Sigmoid colon (tissue), 4 donors: ENCODE measurements at regions not wholly inside any gene's neighbourhood (a gene's known extent, or its start where the extent isn't known, plus 50 kb on each side); places are given as distances from the start of the nearest gene placed in this dataset.

Experiments
- CTCF ChIP-seq, 4 experiments: fragments of 450-650 bp in 3 of 4; fragments of 200-600 bp in 1 of 4; IDR thresholded peaks; one replicate each; pipeline ENCODE4 v1.5.1; 2016 to 2019; ENCODE audit warnings: antibody characterized with exemption in 4 of 4, mild to moderate bottlenecking in 3 of 4, moderate library complexity in 2 of 4
- EP300 ChIP-seq, 4 donors: sonication (generic); formaldehyde crosslinking; IDR thresholded peaks; one replicate each; pipeline ENCODE4 v1.6.1; 2017; ENCODE audit warnings: antibody characterized with exemption in 4 of 4
- POLR2A ChIP-seq, 2 donors: fragments of 450-650 bp; IDR thresholded peaks; one replicate each; pipeline ENCODE4 v1.6.1; 2016; ENCODE audit warnings: antibody characterized with exemption in 2 of 2, mild to moderate bottlenecking in 2 of 2, moderate library complexity in 2 of 2

DNA sequence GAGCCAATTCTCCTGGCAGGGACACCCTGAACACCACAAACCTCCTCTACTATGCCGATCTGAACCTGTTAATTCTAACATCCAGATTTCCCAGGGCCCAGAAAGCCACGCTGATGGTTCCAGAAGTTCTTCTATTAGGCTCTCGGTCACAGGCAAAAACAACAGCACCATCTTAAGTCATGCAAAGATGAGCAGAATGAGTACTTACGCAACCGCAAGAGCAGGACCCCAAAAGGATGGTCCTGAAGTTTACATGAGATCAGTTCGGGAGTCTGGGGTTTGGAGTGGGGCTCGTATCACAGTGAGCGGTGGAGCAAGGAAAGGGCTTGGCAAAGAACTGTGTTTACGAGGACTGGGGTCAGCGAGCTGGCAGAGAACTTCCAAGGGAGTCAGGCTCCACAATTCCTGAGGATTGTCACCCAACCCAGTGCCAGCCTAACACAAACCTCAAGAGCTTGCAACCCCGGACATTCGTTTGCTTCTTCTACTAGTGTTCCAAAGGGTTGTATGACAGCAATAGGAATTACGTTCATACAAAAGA lies 532.6 kb downstream of the TNS3 start:
- TF ChIP-seq CTCF (IDR thresholded peaks at IDR 0.05) (no peak), POLR2A (IDR thresholded peaks at IDR 0.05) (no peak), EP300 (IDR thresholded peaks at IDR 0.05) (no peak)
